ENCODE measurements at regions not wholly inside any gene's neighbourhood (a gene's known extent, or its start where the extent isn't known, plus 50 kb on each side); places are given as distances from the start of the nearest gene placed in this dataset.
"Not testable (repeated sequence)": the region's sequence is repeated elsewhere in the genome, so short reads cannot be mapped to it uniquely, and the experiment has no call there.

DNA sequence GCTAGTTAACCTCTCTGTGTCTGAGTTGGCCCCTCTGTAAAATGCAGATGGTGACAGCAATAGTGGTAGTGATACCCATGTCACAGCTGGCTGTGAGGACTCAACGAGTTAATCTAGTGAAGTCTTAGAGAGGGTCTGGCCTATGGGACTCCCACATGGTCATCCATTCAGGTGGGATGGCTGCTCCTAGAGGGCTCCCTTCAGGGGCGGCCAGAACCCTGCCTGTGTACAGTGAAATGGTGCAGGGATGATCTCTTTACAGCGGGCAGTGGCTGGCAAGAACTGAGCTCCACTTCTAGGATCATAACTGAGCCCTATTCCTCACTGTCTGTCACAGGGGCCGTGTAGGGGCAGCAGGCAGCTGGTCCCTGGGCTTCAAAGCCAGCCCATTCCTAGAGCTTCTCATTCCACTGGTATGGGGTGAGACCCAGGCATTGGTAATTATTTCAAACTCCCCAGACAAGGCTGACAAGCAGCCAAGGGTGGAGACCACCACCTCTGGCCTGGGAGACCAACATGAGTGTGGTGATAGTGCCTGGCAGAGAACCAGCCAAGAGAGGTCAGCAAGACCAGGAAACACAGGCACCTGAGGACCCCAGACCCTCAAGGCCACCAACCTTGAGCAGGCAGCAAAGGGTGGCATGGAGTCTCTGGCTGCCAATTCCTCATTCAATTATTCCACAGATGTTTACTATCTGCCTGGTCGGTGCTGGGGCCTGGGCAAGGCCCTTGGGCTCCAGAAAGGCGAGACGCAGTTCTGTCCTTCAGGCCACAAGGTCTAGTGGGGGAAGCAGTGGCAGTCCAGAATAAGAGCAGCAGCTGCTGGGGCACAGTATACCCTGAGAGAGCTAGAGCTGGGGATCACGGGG is 103.4 kb downstream of the MRPL14 start:
- H3K27me3 Mint-ChIP-seq (ENCODE audit: low read depth), result peaks cover 15% of the 10 kb centered on the region
- no peaks in the 10 kb centered on the region for H3K36me3 Mint-ChIP-seq (ENCODE audit: low read depth)
- DNase-seq (ENCODE audit: low spot score), result no peak
- no peaks in the 10 kb centered on the region for H3K4me1 Mint-ChIP-seq (ENCODE audit: low read depth)
- H3K9me3 Mint-ChIP-seq, result no peaks in the 10 kb centered on the region
- no peak overlapping the region for H3K4me3 Mint-ChIP-seq (ENCODE audit: low read depth)
- intact Hi-C loops (cut with micrococcal nuclease), result no loop called here
- H3K27ac Mint-ChIP-seq, result no peak overlapping the region

DNA sequence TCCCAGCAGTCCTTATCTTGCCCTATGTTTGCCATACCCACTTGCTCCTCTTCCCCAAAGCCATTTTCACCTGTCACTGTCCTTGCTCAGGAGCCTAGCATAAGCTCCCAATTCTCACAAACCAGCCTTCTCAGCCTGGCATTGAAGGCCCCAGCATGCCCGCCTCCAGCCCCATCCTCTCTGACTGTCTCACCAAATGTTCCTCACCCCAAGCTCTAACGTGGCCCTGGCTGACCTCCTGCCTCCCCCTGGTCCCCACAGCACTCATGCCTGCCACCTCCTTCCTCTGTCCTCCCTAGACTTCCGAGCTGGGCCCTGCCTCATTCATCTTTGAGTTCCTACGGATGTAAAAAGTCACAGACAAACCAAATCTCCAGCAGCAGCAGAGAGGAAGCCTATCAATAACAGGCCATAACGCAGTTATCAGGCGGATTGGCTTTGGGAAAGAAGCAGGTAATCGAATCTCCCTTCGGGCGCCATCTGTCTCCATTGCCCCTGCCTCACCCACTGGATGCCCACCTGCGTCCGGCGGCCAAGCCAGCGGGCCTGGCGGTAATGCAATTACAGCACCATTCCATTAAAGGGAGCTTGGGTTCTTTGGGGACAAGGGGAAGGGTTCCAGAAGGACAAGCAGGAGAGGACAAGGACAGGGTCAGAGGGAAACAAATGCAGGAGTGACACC is 104.4 kb downstream of the MRPL14 start:
- Mint-ChIP-seq H3K36me3 (ENCODE audit: low read depth) (no peaks in the 10 kb centered on the region), H3K27me3 (ENCODE audit: low read depth) (peaks cover 11% of the 10 kb centered on the region), H3K4me1 (ENCODE audit: low read depth) (no peaks in the 10 kb centered on the region), H3K27ac (no peak overlapping the region), H3K4me3 (ENCODE audit: low read depth) (no peak overlapping the region), H3K9me3 (no peaks in the 10 kb centered on the region)
- intact Hi-C loops (cut with micrococcal nuclease), result no loop called here
- no peak for DNase-seq (ENCODE audit: low spot score)

DNA sequence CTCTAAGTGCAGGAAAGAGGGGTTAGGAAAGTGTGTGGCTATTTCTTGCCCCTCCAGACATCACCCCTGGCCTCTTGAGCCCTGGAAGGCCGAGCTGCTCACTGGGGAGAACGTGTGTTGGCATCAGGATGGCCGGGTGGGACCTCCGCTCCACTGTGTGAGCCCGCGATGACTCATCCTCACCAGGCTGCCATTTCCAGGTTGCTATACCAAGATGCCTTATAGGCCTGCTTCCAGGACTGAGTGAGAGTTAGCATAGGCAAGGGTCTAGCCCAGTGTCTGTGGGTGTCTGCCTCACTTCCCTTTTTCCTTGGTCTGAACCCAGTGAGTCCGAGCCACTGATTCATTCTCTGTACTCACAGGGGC is 105.0 kb downstream of the MRPL14 start:
- no peak overlapping the region for H3K4me3 Mint-ChIP-seq (ENCODE audit: low read depth)
- DNase-seq (ENCODE audit: low spot score), result no peak
- no peaks in the 10 kb centered on the region for H3K9me3 Mint-ChIP-seq
- H3K27ac Mint-ChIP-seq, result no peak overlapping the region
- peaks cover 6% of the 10 kb centered on the region for H3K27me3 Mint-ChIP-seq (ENCODE audit: low read depth)
- intact Hi-C loops (cut with micrococcal nuclease), result no loop called here
- no peaks in the 10 kb centered on the region for H3K36me3 Mint-ChIP-seq (ENCODE audit: low read depth)
- H3K4me1 Mint-ChIP-seq (ENCODE audit: low read depth), result no peaks in the 10 kb centered on the region

DNA sequence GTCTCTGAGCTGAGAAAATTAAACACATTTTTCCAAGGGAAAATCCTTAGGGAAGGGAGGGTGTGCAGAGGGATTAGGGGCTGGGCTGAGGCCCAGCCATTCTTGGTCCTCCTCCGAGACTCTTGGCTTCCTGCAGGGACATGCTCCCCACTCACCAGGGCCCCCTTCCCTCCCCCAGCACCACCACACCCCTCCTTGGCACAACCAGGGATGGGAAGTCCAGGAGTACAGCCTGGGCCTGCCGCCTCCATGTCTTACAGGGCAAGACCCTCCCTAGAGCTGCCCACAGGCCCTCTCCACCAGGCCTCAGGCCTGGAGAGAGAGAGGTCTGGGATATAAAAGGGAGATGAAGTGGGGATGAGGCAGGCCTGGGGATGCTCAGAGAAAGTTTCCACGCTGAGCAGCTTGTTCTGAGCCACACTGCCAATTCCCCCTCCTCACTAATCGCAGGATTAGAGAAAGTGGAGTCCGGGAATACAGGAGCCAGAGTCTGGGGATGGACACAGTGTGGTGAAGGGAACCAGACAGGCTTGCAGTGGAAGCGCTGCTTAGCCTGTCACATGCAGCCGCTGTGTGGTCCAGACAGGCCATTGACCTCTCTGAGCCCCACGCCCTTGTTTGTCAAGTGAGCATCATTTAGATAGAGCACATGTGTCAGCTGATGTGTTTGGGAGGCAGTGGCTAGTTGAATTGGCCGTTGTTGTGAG is 105.5 kb downstream of the MRPL14 start:
- Mint-ChIP-seq H3K4me1 (ENCODE audit: low read depth) (no peaks in the 10 kb centered on the region), H3K36me3 (ENCODE audit: low read depth) (no peaks in the 10 kb centered on the region), H3K27ac (no peak overlapping the region), H3K9me3 (no peaks in the 10 kb centered on the region), H3K27me3 (ENCODE audit: low read depth) (peaks cover 3% of the 10 kb centered on the region), H3K4me3 (ENCODE audit: low read depth) (no peak overlapping the region)
- no peak for DNase-seq (ENCODE audit: low spot score)
- intact Hi-C loops (cut with micrococcal nuclease), result no loop called here

DNA sequence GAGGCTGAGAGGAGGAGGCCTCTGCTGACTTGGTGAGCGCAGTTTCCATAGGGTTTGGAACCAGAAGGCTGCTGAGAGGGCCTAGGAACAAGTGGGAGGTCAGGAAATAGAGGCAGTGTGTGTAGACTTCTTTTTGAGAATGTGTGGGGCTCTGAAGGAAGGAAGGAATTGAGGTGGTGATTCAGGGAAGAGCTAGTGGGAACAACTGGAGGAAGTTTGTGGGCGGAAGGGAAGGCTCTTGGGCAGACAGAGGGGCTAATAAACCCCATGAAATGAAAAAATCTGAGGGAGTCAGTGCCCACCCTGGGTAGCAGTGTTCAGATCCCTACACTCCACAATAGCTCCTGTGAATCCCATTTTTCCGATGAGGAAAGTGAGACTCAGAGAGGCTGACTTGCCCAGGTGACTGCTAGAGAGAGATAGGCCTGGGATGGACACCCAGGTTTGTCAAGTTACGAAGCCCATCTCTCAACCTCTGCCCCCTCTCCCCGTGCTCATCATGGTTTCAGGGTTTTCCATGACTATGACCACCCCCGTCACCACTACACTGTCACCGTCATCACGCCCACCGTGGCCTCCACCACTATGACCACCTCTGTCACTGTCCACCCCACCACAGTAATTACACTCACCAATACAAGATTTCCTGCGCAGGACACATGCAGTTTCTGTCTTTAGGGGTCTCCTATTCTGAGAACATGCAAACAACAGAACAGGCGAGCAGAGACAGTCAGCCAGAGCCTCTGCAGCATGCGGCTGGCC is 106.4 kb downstream of the MRPL14 start:
- no peaks in the 10 kb centered on the region for H3K27me3 Mint-ChIP-seq (ENCODE audit: low read depth)
- H3K4me1 Mint-ChIP-seq (ENCODE audit: low read depth), result peaks cover 2% of the 10 kb centered on the region
- intact Hi-C loops (cut with micrococcal nuclease), result no loop called here
- no peaks in the 10 kb centered on the region for H3K9me3 Mint-ChIP-seq
- H3K27ac Mint-ChIP-seq, result no peak overlapping the region
- no peak for DNase-seq (ENCODE audit: low spot score)
- no peaks in the 10 kb centered on the region for H3K36me3 Mint-ChIP-seq (ENCODE audit: low read depth)
- H3K4me3 Mint-ChIP-seq (ENCODE audit: low read depth), result no peak overlapping the region

DNA sequence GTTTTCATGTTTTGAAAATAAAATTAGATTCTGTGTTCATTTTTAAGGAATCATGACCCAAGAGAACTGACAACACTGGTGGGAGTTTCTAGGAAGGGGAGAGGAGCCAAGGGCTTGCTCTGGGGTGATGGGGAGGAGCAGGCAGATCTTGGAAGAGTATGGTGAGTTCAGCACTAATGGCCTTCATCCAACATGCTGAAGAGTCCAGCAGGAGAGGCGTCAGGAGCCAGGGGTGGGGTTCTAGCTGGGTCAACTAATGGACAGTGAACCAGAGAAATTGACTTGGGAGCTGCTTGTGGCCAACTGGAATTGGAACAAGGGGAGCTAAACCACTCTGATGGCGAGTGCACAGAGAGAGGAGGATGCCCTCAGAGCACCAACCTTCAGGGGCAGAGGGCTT is 107.1 kb downstream of the MRPL14 start:
- no peak overlapping the region for H3K4me3 Mint-ChIP-seq (ENCODE audit: low read depth)

DNA sequence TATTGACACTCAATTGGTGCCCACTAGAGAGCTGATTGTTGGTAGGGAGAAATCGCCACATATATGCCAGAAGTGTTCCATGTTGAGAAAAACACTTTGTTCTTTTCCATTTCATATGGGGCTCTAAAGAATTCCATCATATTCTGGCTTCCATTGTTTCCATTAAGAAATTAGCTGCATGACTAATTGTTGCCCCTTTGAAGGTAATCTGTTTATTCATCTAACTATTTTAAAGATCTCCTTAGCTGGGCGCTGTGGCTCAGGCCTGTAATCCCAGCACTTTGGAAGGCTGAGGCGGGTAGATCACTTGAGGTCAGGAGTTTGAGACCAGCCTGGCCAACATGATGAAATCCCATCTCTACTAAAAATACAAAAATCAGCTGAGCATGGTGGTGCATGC is 109.9 kb downstream of the MRPL14 start:
- H3K9me3 Mint-ChIP-seq; H3K27ac Mint-ChIP-seq; H3K4me3 Mint-ChIP-seq (ENCODE audit: low read depth); H3K36me3 Mint-ChIP-seq (ENCODE audit: low read depth); DNase-seq (ENCODE audit: low spot score); H3K4me1 Mint-ChIP-seq (ENCODE audit: low read depth); intact Hi-C loops (cut with micrococcal nuclease); H3K27me3 Mint-ChIP-seq (ENCODE audit: low read depth): not testable (repeated sequence)

More for the DNA sequence above, 107.1 kb downstream of the MRPL14 start:
- H3K9me3 Mint-ChIP-seq, result no peaks in the 10 kb centered on the region
- no peaks in the 10 kb centered on the region for H3K27me3 Mint-ChIP-seq (ENCODE audit: low read depth)
- DNase-seq (ENCODE audit: low spot score), result no peak
- intact Hi-C loops (cut with micrococcal nuclease), result no loop called here
- H3K4me1 Mint-ChIP-seq (ENCODE audit: low read depth), result peaks cover 2% of the 10 kb centered on the region
- no peaks in the 10 kb centered on the region for H3K36me3 Mint-ChIP-seq (ENCODE audit: low read depth)
- H3K27ac Mint-ChIP-seq, result no peak overlapping the region

DNA sequence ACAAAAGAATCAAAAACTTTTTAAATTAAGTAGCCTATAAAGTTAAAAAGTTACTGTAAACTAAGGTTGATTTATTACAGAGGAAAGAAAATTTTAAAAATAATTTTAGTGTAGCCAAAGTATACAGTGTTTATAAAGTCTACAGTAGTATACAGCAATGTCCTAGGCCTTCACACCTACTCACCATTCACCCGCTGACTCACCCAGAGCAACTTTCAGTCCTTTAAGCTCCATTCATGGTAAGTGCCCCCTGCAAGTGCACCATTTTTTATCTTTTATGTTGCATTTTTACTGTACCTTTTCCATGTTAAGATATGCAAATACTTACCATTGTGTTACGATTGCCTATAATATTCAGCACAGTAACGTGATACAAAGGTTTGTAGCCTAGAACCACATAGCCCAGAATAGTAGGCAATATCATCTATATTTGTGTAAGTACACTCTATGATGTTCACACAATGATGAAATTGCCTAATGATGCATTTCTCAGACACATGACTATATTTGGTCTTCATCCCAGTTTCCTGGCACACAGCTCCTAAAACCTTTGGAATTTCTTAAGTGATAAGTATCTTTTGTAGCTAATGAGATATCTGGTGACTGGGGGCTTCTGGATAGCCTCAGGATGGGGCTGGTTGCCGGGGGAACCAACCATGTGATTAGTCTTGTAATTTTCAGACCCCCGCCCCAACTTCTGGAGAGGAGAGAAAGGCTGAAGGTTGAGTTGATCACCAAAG is 111.0 kb downstream of the MRPL14 start:
- no peak overlapping the region for H3K27ac Mint-ChIP-seq
- no peak overlapping the region for H3K4me3 Mint-ChIP-seq (ENCODE audit: low read depth)
- H3K4me1 Mint-ChIP-seq (ENCODE audit: low read depth), result peaks cover 2% of the 10 kb centered on the region
- intact Hi-C loops (cut with micrococcal nuclease), result no loop called here
- H3K9me3 Mint-ChIP-seq, result no peaks in the 10 kb centered on the region
- no peaks in the 10 kb centered on the region for H3K36me3 Mint-ChIP-seq (ENCODE audit: low read depth)
- DNase-seq (ENCODE audit: low spot score), result no peak
- peaks cover 10% of the 10 kb centered on the region for H3K27me3 Mint-ChIP-seq (ENCODE audit: low read depth)

DNA sequence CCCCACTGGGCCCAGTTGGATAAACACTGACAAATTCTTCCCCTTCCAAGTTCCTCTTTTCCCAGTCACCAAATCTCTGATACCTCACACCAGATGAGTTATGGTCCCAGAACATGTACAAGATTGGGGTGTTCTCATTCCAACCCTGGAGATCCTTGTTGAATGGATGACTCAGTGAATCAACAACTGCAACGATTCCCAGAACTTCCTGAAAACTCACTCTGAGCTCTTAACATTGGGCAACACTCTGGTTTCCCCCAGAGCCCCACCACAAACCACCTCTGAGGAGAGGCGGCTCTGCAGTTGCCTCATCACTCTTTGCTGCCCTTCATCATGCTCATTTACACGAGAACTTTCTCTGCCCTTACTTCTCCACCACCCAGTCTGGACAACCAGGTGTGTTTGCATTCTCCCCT is 115.2 kb downstream of the MRPL14 start:
- peaks cover 21% of the 10 kb centered on the region for H3K27me3 Mint-ChIP-seq (ENCODE audit: low read depth)
- H3K27ac Mint-ChIP-seq, result no peak overlapping the region
- H3K4me1 Mint-ChIP-seq (ENCODE audit: low read depth), result peaks cover 2% of the 10 kb centered on the region
- H3K4me3 Mint-ChIP-seq (ENCODE audit: low read depth), result no peak overlapping the region
- no peak for DNase-seq (ENCODE audit: low spot score)
- H3K36me3 Mint-ChIP-seq (ENCODE audit: low read depth), result no peaks in the 10 kb centered on the region
- no peaks in the 10 kb centered on the region for H3K9me3 Mint-ChIP-seq
- intact Hi-C loops (cut with micrococcal nuclease), result no loop called here

DNA sequence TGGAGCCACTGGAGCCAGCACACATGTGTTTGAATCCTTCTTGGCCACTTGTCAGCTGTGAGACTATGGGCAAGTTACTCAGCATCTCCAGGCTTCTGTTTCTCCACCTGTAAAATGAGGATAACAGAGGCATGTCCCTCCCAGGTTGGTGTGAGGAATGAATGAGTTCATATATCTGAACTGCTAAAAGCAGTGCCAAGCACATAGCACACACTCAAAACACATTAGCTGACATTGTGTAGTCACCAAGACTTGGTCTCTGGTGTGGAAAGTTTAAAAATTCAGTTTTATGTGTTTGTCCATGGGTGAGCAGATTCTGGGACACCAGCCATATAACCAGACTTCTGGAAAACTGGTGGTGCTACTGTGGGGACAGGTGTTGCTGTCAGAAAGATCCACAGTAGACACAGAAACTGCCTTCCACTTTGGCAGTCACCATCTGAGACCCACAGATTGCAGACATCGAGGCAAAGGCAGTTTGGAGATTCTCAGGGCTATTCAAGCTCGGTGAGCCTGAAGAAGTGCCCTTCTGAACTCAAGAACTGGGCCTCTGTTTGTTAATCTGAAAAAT is 115.8 kb downstream of the MRPL14 start:
- Mint-ChIP-seq H3K27me3 (ENCODE audit: low read depth) (peaks cover 22% of the 10 kb centered on the region), H3K4me3 (ENCODE audit: low read depth) (no peak overlapping the region), H3K36me3 (ENCODE audit: low read depth) (no peaks in the 10 kb centered on the region), H3K4me1 (ENCODE audit: low read depth) (peaks cover 2% of the 10 kb centered on the region), H3K9me3 (no peaks in the 10 kb centered on the region), H3K27ac (no peak overlapping the region)
- no peak for DNase-seq (ENCODE audit: low spot score)
- intact Hi-C loops (cut with micrococcal nuclease), result no loop called here

DNA sequence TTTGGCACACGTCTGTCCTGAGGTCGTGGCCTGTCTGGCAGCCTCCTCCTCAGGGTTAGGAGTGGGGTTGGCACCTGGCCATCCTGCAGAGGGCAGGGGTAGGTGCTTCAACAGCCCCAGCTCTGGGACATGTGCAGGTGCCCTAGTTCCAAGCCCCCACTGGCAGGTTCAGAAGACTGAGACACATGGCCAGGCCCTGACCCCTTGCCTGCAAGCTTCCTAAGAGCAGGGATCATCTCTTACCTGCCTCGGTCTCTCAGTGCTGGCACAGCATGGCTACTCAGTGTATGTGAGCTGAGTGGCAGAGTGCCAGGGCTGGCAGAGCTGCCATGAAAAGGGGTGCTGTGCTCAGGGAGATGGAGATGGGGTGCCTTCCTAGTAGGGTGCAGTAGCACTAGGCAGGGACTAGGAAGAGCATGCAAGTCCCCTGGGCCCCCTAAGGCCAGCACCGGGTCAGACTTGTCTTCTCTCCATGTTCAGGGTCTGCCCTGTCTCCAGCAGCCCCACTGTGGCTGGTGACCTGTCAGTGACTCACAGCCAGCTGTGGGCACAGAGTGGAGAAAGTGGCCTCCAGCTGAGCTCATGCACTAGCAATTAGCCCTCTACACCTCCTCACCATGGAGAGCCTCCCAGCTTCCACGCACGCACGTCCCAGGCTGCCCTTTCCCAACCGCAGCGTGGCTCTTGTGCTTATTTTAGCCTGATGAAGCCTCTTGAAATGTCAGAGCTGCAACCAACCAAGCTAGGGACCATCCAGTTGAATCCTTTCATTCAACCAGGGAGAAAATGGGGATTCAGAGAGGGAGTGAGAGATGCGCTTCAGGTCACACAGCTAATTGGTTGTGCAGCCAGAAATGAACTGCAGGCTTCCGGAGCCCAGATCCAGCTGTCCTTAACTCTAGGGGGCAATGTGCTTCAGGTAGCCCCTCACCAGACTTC is 116.6 kb downstream of the MRPL14 start:
- Mint-ChIP-seq H3K27ac (no peak overlapping the region), H3K4me3 (ENCODE audit: low read depth) (no peak overlapping the region), H3K36me3 (ENCODE audit: low read depth) (no peaks in the 10 kb centered on the region), H3K27me3 (ENCODE audit: low read depth) (peaks cover 25% of the 10 kb centered on the region), H3K4me1 (ENCODE audit: low read depth) (no peaks in the 10 kb centered on the region), H3K9me3 (no peaks in the 10 kb centered on the region)
- no peak for DNase-seq (ENCODE audit: low spot score)
- intact Hi-C loops (cut with micrococcal nuclease), result no loop called here

Measured in activated T-helper 2 cell treated with anti-CD3 and anti-CD28 coated beads, Interferon-gamma antibody, Interleukin-2, Interleukin-4, amounts not matched to agents 10 μg/mL and 5 μg/mL and 100 μg/mL, durations not matched to agents 14 hours and 24 hours and 36 hours (primary cell).